Esophagus squamous epithelium (tissue), 5 donors: ENCODE measurements at regions not wholly inside any gene's neighbourhood (a gene's known extent, or its start where the extent isn't known, plus 50 kb on each side); places are given as distances from the start of the nearest gene placed in this dataset.

Experiments used
- DNase-seq: peaks from one replicate; lab custom pipeline; 2025; lab: John Stamatoyannopoulos, UW
- H3K27ac ChIP-seq, 4 donors: fragments of 200-600 bp; sonication (generic); one replicate each; pipeline ENCODE4 v1.5.1; 2016 to 2019; ENCODE audit warnings: mild to moderate bottlenecking in 1 of 4
- H3K27me3 ChIP-seq, 4 donors: fragments of 200-600 bp; sonication (generic); 1 replicate in 3 of 4; 2 replicates in 1 of 4; pipeline versions ENCODE4 v1.5.1 to v1.6.0; 2017 to 2021; ENCODE audit warnings: antibody characterized with exemption in 1 of 4
- H3K36me3 ChIP-seq, 3 donors: fragments of 200-600 bp; sonication (generic); one replicate each; pipeline ENCODE4 v1.5.1; 2016 to 2019
- H3K4me1 ChIP-seq, 3 donors: fragments of 200-600 bp; sonication (generic); one replicate each; pipeline ENCODE4 v1.5.1; 2017 to 2019
- H3K4me3 ChIP-seq, 4 donors: fragments of 200-600 bp; sonication (generic); 1 replicate in 3 of 4; 2 replicates in 1 of 4; pipeline ENCODE4 v1.5.1; 2016 to 2019; ENCODE audit warnings: mild to moderate bottlenecking in 2 of 4, moderate library complexity in 1 of 4
- H3K9me3 ChIP-seq, 3 donors: fragments of 200-600 bp; sonication (generic); one replicate each; pipeline ENCODE4 v1.5.1; 2016 to 2019
- POLR2A ChIP-seq, 4 donors: fragments of 450-650 bp; IDR thresholded peaks; one replicate each; pipeline ENCODE4 v1.6.1; 2017; ENCODE audit warnings: antibody characterized with exemption in 4 of 4, mild to moderate bottlenecking in 4 of 4, moderate library complexity in 3 of 4
- WGBS, 2 donors: methylation state at CpG; one replicate each; pipeline ENCODE4 v1.1.5; 2018; 5-methylcytosine and 5-hydroxymethylcytosine counted together
- intact Hi-C: fragments of 100-400 bp; cut with DNase I; formaldehyde crosslinking; loops from one replicate; pipeline ENCODE4 v1.15.0; 2022
- TF ChIP-seq, protein P1 (sequence below), 6 experiments: fragments of 450-650 bp in 4 of 6; fragments of 200-600 bp in 2 of 6; sonication (generic) in 2 of 6; IDR thresholded peaks; one replicate each; pipeline ENCODE4 v1.5.1; 2016 to 2019; ENCODE audit warnings: antibody characterized with exemption in 6 of 6, mild to moderate bottlenecking in 4 of 6, moderate library complexity in 4 of 6
- donor health status: DM: yes; HTN: yes; CAD: no.

DNA sequence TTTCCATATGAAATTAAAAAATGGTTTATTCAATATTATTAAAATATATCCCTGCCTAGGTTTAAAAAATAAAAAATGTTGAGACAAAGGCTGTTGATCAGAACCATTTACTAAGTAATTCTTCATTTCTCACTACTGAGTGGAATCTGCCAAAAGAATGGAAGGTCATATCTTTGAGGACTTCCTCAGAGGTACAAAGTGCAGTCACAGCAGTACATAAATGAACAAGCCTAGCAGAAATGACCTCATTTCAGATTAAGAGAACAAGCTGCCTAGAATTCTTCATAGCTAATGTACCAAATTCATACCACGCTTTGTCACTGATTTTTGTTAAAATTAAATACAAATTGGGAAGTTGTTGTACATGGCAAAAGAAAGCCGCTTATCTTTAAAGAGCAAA lies 318.9 kb upstream of the TFPI start:
- 76 to 87% methylated on average over 2 of the region's 2 CpGs for WGBS, 2 donors
- no peaks in the 10 kb centered on the region for H3K4me1 ChIP-seq
- TF ChIP-seq POLR2A (IDR thresholded peaks at IDR 0.05) = no peak
- TF ChIP-seq, protein P1, sequence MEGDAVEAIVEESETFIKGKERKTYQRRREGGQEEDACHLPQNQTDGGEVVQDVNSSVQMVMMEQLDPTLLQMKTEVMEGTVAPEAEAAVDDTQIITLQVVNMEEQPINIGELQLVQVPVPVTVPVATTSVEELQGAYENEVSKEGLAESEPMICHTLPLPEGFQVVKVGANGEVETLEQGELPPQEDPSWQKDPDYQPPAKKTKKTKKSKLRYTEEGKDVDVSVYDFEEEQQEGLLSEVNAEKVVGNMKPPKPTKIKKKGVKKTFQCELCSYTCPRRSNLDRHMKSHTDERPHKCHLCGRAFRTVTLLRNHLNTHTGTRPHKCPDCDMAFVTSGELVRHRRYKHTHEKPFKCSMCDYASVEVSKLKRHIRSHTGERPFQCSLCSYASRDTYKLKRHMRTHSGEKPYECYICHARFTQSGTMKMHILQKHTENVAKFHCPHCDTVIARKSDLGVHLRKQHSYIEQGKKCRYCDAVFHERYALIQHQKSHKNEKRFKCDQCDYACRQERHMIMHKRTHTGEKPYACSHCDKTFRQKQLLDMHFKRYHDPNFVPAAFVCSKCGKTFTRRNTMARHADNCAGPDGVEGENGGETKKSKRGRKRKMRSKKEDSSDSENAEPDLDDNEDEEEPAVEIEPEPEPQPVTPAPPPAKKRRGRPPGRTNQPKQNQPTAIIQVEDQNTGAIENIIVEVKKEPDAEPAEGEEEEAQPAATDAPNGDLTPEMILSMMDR (IDR thresholded peaks at IDR 0.05) = no peak
- no peak overlapping the region for H3K4me3 ChIP-seq
- no peaks in the 10 kb centered on the region for H3K27me3 ChIP-seq
- intact Hi-C loops = no loop called here
- no peaks in the 10 kb centered on the region for H3K36me3 ChIP-seq
- DNase-seq = no peak
- no peak overlapping the region for H3K27ac ChIP-seq
- no peaks in the 10 kb centered on the region for H3K9me3 ChIP-seq

DNA sequence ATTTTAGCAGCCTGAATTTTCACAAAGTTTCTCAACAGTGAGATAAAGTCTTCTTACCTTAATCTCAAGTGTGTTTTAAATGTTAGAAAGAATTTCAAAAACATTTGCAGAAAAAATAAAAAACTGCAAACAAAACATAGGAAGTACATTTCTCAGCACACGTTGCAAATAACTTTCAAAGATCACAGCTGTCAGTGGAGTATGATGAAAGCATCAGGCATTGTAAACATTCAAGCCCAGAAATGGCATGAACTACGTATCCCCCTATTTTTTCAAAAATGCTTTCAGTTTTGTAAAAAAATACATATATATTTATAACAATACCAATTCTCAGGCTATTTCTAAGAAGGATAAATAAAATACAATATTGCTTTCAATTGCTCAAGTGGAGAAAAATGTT lies 320.6 kb upstream of the TFPI start:
- TF ChIP-seq POLR2A (IDR thresholded peaks at IDR 0.05) = no peak
- TF ChIP-seq, protein P1 (IDR thresholded peaks at IDR 0.05) = no peak
- no peak for DNase-seq
- H3K4me1 ChIP-seq = no peaks in the 10 kb centered on the region
- intact Hi-C loops = no loop called here
- no peaks in the 10 kb centered on the region for H3K36me3 ChIP-seq
- H3K9me3 ChIP-seq = no peaks in the 10 kb centered on the region
- H3K4me3 ChIP-seq = no peak overlapping the region
- 22 to 36% methylated on average over 2 of the region's 2 CpGs for whole genome bisulfite sequencing, 2 donors
- H3K27me3 ChIP-seq = no peaks in the 10 kb centered on the region
- no peak overlapping the region for H3K27ac ChIP-seq

- DNase-seq = no peak
- intact Hi-C loops = no loop called here
- no peaks in the 10 kb centered on the region for H3K4me1 ChIP-seq
- H3K27ac ChIP-seq = peak overlapping the region in 2 of 4 donors; percentile 2 to 19
- 52 to 57% methylated on average over 3 of the region's 3 CpGs for WGBS, 2 donors
- TF ChIP-seq, protein P1 (IDR thresholded peaks at IDR 0.05) = no peak
- TF ChIP-seq POLR2A (IDR thresholded peaks at IDR 0.05) = no peak
- no peak overlapping the region for H3K4me3 ChIP-seq
- no peaks in the 10 kb centered on the region for H3K9me3 ChIP-seq
- H3K36me3 ChIP-seq = no peaks in the 10 kb centered on the region
- no peaks in the 10 kb centered on the region for H3K27me3 ChIP-seq
These were observed 321.3 kb upstream of the TFPI start for GRCh38 chr2:187875261-187876141.

DNA sequence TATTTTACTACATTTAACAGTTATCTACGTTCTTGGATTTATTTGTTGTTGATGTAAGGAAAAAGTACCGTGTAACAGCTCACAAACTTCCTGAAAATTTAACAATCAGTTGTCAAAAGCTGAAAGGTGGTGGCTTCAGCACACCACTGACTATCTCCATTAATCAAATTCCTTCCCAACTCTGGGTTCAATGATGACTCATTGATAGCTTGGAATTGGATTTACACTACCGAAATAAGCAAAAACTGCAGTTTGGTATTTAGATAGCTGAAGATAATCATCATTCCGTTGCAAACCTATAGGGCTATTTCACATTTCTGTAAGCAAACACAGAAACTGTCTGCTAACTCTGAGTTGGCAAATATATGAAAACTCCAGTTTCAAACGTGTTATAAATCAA lies 322.3 kb upstream of the TFPI start:
- Histone ChIP-seq H3K27me3 (no peaks in the 10 kb centered on the region), H3K9me3 (no peaks in the 10 kb centered on the region), H3K4me3 (no peak overlapping the region), H3K36me3 (no peaks in the 10 kb centered on the region), H3K27ac (no peak overlapping the region), H3K4me1 (no peaks in the 10 kb centered on the region)
- WGBS, 2 donors = 59 to 60% methylated on average over 5 of the region's 5 CpGs
- no peak for TF ChIP-seq POLR2A (IDR thresholded peaks at IDR 0.05)
- TF ChIP-seq, protein P1 (IDR thresholded peaks at IDR 0.05) = no peak
- no peak for DNase-seq
- intact Hi-C loops = no loop called here

DNA sequence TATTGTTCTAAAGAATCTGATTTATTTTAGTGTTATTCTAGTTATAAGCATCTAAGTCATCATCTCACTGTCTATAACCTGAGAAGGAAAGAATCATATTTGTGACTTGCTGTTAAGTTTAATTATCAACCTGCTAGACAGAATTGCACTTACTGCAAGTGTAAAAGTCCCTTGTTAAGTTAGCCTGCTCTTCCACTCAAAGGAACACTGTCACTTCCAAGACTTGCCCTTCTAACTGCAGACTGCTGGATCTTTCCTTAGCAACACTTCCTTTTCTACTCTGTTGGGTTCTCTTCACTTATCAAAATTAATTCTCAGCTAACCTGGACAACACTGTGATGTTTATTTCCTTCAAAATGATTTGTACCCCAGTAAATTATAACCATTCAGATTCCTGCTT lies 323.2 kb upstream of the TFPI start:
- TF ChIP-seq POLR2A (IDR thresholded peaks at IDR 0.05) = no peak
- TF ChIP-seq, protein P1 (IDR thresholded peaks at IDR 0.05) = no peak
- H3K36me3 ChIP-seq = no peaks in the 10 kb centered on the region
- no peak overlapping the region for H3K27ac ChIP-seq
- intact Hi-C loops = no loop called here
- no peak for DNase-seq
- no peak overlapping the region for H3K4me3 ChIP-seq
- H3K9me3 ChIP-seq = no peaks in the 10 kb centered on the region
- H3K27me3 ChIP-seq = no peaks in the 10 kb centered on the region
- no peaks in the 10 kb centered on the region for H3K4me1 ChIP-seq
